ENCODE measurements at regions not wholly inside any gene's neighbourhood (a gene's known extent, or its start where the extent isn't known, plus 50 kb on each side); places are given as distances from the start of the nearest gene placed in this dataset.

DNA sequence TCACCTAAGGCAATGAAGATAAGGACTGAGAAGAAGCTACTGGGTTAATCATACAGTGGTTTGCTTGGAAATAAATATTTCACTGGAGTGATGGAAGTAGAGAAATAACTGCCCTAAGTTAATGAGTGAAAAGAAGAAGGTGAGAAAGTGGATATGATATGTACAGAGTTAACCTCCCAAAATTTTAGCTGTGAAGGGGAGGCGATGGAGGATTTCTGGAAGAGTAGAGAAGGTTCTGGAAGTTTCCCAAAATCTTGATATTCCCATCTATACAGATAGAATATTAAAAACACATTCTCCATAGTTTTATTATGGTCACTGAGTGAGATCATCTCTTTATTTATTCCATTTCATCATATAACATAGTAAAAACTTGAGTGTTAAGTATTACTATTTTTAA, 296.6 kb upstream of the RGPD4 start:
- TF ChIP-seq, protein P1, sequence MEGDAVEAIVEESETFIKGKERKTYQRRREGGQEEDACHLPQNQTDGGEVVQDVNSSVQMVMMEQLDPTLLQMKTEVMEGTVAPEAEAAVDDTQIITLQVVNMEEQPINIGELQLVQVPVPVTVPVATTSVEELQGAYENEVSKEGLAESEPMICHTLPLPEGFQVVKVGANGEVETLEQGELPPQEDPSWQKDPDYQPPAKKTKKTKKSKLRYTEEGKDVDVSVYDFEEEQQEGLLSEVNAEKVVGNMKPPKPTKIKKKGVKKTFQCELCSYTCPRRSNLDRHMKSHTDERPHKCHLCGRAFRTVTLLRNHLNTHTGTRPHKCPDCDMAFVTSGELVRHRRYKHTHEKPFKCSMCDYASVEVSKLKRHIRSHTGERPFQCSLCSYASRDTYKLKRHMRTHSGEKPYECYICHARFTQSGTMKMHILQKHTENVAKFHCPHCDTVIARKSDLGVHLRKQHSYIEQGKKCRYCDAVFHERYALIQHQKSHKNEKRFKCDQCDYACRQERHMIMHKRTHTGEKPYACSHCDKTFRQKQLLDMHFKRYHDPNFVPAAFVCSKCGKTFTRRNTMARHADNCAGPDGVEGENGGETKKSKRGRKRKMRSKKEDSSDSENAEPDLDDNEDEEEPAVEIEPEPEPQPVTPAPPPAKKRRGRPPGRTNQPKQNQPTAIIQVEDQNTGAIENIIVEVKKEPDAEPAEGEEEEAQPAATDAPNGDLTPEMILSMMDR (IDR thresholded peaks at IDR 0.05) = no peak
- no peak for TF ChIP-seq POLR2A (IDR thresholded peaks at IDR 0.05)

All from uterus (tissue), 2 donors.